ENCODE measurements at regions not wholly inside any gene's neighbourhood (a gene's known extent, or its start where the extent isn't known, plus 50 kb on each side); places are given as distances from the start of the nearest gene placed in this dataset.

GRCh38 chr11:90426442-90426841 lies 203.6 kb upstream of the CHORDC1 start:
- Histone ChIP-seq H3K9me1 (replicated peaks; ENCODE audit: control insufficient read depth, extremely low read depth, insufficient read depth, low read length) (no peaks in the 10 kb centered on the region), H3K9me3 (replicated peaks; ENCODE audit: control insufficient read depth, insufficient read depth, low read length) (no peaks in the 10 kb centered on the region), H3K9ac (replicated peaks; ENCODE audit: extremely low read depth, insufficient read depth, low read length) (no peak overlapping the region), H4K20me1 (replicated peaks; ENCODE audit: control insufficient read depth, extremely low read depth, insufficient read depth, low read length) (no peaks in the 10 kb centered on the region), H3K4me1 (ENCODE audit: control insufficient read depth, extremely low read depth, insufficient read depth, low read length) (no peaks in the 10 kb centered on the region), H3K27me3 (ENCODE audit: control insufficient read depth in 2 of 2, insufficient read depth in 2 of 2, low read length in 2 of 2) (no peaks in the 10 kb centered on the region), H3K4me2 (ENCODE audit: insufficient read depth, low read length) (no peak overlapping the region), H3K4me3 (replicated peaks in 1 of 3; ENCODE audit: insufficient read depth in 1 of 3, low read depth in 1 of 3, low read length in 3 of 3) (no peak overlapping the region), H2AFZ (ENCODE audit: low read depth, low read length) (no peak overlapping the region), H3K36me3 (ENCODE audit: control insufficient read depth in 2 of 2, extremely low read depth in 1 of 2, insufficient read depth in 2 of 2, low read length in 2 of 2) (no peaks in the 10 kb centered on the region), H3K27ac (ENCODE audit: insufficient read depth, low read depth, low read length) (no peak overlapping the region), H3K79me2 (ENCODE audit: control insufficient read depth, insufficient read depth, low read length) (no peaks in the 10 kb centered on the region)
- ChIA-PET CTCF (no interaction called here), POLR2A (no interaction called here)
- no peak for DNase-seq (ENCODE audit: low read depth, low spot score)
- BruUV-seq (replicated peaks), result no TSS peak
- FAIRE-seq, result no peak
- TF ChIP-seq POLR2A (IDR thresholded peaks at IDR 0.05; ENCODE audit: low read depth, low read length), result no peak
- TF ChIP-seq MYC (IDR thresholded peaks at IDR 0.05; ENCODE audit: low read depth, low read length), result no peak
- no peak for TF ChIP-seq FOS (IDR thresholded peaks at IDR 0.05; ENCODE audit: borderline replicate concordance, insufficient read depth, low read length)
- no peak for TF ChIP-seq POLR2AphosphoS5 (IDR thresholded peaks at IDR 0.05; ENCODE audit: insufficient read depth, low read depth, low read length)
- TF ChIP-seq, protein P1, sequence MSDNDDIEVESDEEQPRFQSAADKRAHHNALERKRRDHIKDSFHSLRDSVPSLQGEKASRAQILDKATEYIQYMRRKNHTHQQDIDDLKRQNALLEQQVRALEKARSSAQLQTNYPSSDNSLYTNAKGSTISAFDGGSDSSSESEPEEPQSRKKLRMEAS (IDR thresholded peaks at IDR 0.05; ENCODE audit: insufficient read depth, insufficient read length), result no peak
- no peak for TF ChIP-seq CTCF (IDR thresholded peaks at IDR 0.05; ENCODE audit: extremely low read depth in 1 of 2, insufficient read depth in 1 of 2, low read depth in 1 of 2, low read length in 2 of 2)
- no peak for TF ChIP-seq GATA2 (IDR thresholded peaks at IDR 0.05; ENCODE audit: insufficient read depth, insufficient read length, low read depth, low read length)
- no peak for TF ChIP-seq EZH2 (IDR thresholded peaks at IDR 0.05; ENCODE audit: borderline replicate concordance, low read depth, low read length, severe bottlenecking)
- TF ChIP-seq JUN (IDR thresholded peaks at IDR 0.05; ENCODE audit: borderline replicate concordance, insufficient read depth, insufficient read length, low read depth), result no peak
- dilution Hi-C loops (cut with MboI; ENCODE audit: extremely low pct_ligation_motif_present, low sequenced_read_pairs) (no loop called here), intact Hi-C loops (cut with micrococcal nuclease) (no loop called here)

All from endothelial cell of umbilical vein (primary cell).